ENCODE measurements at regions not wholly inside any gene's neighbourhood (a gene's known extent, or its start where the extent isn't known, plus 50 kb on each side); places are given as distances from the start of the nearest gene placed in this dataset.

DNA sequence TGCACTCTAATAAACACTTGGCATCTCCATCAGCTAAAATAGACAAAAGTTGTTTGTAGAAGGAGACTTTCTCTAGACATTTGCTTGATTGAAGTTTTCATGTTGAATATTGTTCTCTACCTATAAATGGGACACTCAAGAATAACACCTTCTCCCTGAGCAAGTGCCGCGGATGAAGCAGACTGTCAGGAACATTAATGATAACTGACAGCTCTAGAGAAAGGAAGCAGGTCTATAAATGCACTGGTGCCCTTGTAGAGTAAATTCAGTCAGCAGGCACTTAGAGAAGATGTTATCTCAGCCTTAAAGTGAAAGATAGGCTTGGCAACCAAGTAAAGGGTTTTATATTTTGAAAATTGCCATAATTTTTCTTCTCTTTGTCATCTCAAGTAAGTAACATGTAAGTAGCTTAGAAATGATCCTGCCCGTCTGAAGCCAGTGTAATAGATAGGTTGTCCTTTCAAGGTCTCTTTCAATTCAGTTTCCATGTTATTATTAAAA lies 224.6 kb downstream of the ARL6IP6 start:
- Histone ChIP-seq H3K4ac (ENCODE audit: low read depth in 1 of 2, low read length in 2 of 2) (no peak overlapping the region), H2BK5ac (ENCODE audit: low read depth, low read length, poor library complexity, severe bottlenecking) (no peak overlapping the region), H3K23ac (ENCODE audit: low read length in 2 of 2) (no peak overlapping the region), H3K27me3 (ENCODE audit: control insufficient read depth in 1 of 2, insufficient read depth in 1 of 2, low read length in 2 of 2) (no peaks in the 10 kb centered on the region), H2BK120ac (ENCODE audit: low read depth, low read length) (no peak overlapping the region), H3K14ac (ENCODE audit: low read length in 2 of 2) (no peak overlapping the region), H3K4me1 (ENCODE audit: control insufficient read depth, insufficient read depth, low read depth, low read length) (no peaks in the 10 kb centered on the region), H2AK5ac (ENCODE audit: low read length, severe bottlenecking) (no peak overlapping the region), H3K36me3 (ENCODE audit: control insufficient read depth in 1 of 2, insufficient read depth in 2 of 2, low read depth in 1 of 2, low read length in 2 of 2) (no peaks in the 10 kb centered on the region), H2BK15ac (ENCODE audit: low read depth, poor library complexity, severe bottlenecking) (no peak overlapping the region), H3K4me3 (ENCODE audit: insufficient read depth in 1 of 2, low read depth in 1 of 2, low read length in 2 of 2) (no peak overlapping the region), H3K4me2 (ENCODE audit: low read length, poor library complexity, severe bottlenecking) (no peak overlapping the region), H3K9me3 (ENCODE audit: control insufficient read depth, low read length) (peaks cover 6% of the 10 kb centered on the region), H3K27ac (ENCODE audit: low read length, poor library complexity, severe bottlenecking) (no peak overlapping the region), H3K18ac (ENCODE audit: low read depth in 1 of 2, low read length in 2 of 2) (no peak overlapping the region), H3K79me1 (replicated peaks; ENCODE audit: low read length, poor library complexity, severe bottlenecking) (no peaks in the 10 kb centered on the region), H4K8ac (ENCODE audit: low read length) (no peak overlapping the region), H2BK12ac (ENCODE audit: low read length in 2 of 2) (no peak overlapping the region), H2AFZ (ENCODE audit: low read depth, low read length) (no peak overlapping the region), H4K91ac (ENCODE audit: low read length) (no peak overlapping the region), H3K9ac (ENCODE audit: low read length) (no peak overlapping the region)
- no peak for DNase-seq
- 79% methylated on average over 2 of the region's 3 CpGs for WGBS

DNA sequence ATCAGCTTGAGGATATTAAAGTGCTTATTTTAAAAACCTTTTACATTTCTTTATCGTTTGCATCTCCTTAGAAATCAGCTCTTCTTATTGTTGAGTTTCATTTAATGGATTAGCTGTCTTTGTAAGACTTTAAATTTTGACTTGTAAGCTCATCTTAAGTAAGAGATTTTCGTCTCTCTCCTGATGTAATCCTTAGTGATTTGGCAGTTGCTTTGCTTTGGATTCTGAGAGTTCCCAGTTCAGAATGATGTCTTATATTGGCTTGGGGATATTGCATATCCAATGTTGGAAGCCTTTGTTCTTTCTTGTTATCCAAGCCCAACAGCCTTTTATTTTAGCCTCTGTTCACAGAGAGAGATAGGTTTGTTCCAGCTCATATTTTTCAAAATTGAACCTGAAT lies 212.1 kb downstream of the ARL6IP6 start:
- H3K9ac ChIP-seq (ENCODE audit: low read length): no peak overlapping the region
- H2BK5ac ChIP-seq (ENCODE audit: low read depth, low read length, poor library complexity, severe bottlenecking): no peak overlapping the region
- H4K8ac ChIP-seq (ENCODE audit: low read length): no peak overlapping the region
- no peak overlapping the region for H3K18ac ChIP-seq (ENCODE audit: low read depth in 1 of 2, low read length in 2 of 2)
- H3K4me1 ChIP-seq (ENCODE audit: control insufficient read depth, insufficient read depth, low read depth, low read length): no peaks in the 10 kb centered on the region
- no peaks in the 10 kb centered on the region for H3K36me3 ChIP-seq (ENCODE audit: control insufficient read depth in 1 of 2, insufficient read depth in 2 of 2, low read depth in 1 of 2, low read length in 2 of 2)
- H3K14ac ChIP-seq (ENCODE audit: low read length in 2 of 2): no peak overlapping the region
- no peak overlapping the region for H3K4ac ChIP-seq (ENCODE audit: low read depth in 1 of 2, low read length in 2 of 2)
- WGBS: 76% methylated on average over 1 of the region's 2 CpGs
- H2BK15ac ChIP-seq (ENCODE audit: low read depth, poor library complexity, severe bottlenecking): no peak overlapping the region
- no peak for DNase-seq
- H2BK120ac ChIP-seq (ENCODE audit: low read depth, low read length): no peak overlapping the region
- no peak overlapping the region for H2AFZ ChIP-seq (ENCODE audit: low read depth, low read length)
- H3K27ac ChIP-seq (ENCODE audit: low read length, poor library complexity, severe bottlenecking): no peak overlapping the region
- H3K4me3 ChIP-seq (ENCODE audit: insufficient read depth in 1 of 2, low read depth in 1 of 2, low read length in 2 of 2): no peak overlapping the region
- no peak overlapping the region for H4K91ac ChIP-seq (ENCODE audit: low read length)
- H3K79me1 ChIP-seq (replicated peaks; ENCODE audit: low read length, poor library complexity, severe bottlenecking): no peaks in the 10 kb centered on the region
- H2AK5ac ChIP-seq (ENCODE audit: low read length, severe bottlenecking): no peak overlapping the region
- H3K4me2 ChIP-seq (ENCODE audit: low read length, poor library complexity, severe bottlenecking): no peak overlapping the region
- no peaks in the 10 kb centered on the region for H3K27me3 ChIP-seq (ENCODE audit: control insufficient read depth in 1 of 2, insufficient read depth in 1 of 2, low read length in 2 of 2)
- H3K23ac ChIP-seq (ENCODE audit: low read length in 2 of 2): no peak overlapping the region
- H2BK12ac ChIP-seq (ENCODE audit: low read length in 2 of 2): no peak overlapping the region
- H3K9me3 ChIP-seq (ENCODE audit: control insufficient read depth, low read length): no peaks in the 10 kb centered on the region

DNA sequence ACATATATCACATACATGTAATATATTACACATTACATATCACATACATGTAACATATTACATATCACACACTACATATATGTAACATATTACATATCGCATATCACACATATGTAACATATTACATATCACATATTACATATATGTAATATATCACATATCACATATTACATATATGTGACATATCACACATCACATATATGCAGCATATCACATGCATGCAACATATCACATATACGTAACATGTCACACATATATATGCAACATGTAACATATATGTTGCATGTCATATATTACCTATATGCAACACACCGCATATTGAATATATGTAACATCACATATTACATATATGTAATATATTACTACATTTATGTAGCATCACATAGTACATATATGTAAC lies 211.2 kb downstream of the ARL6IP6 start:
- Histone ChIP-seq H3K23ac (ENCODE audit: low read length in 2 of 2) (no peak overlapping the region), H2AFZ (ENCODE audit: low read depth, low read length) (no peak overlapping the region), H3K4me2 (ENCODE audit: low read length, poor library complexity, severe bottlenecking) (no peak overlapping the region), H2BK5ac (ENCODE audit: low read depth, low read length, poor library complexity, severe bottlenecking) (no peak overlapping the region), H3K36me3 (ENCODE audit: control insufficient read depth in 1 of 2, insufficient read depth in 2 of 2, low read depth in 1 of 2, low read length in 2 of 2) (no peaks in the 10 kb centered on the region), H3K27ac (ENCODE audit: low read length, poor library complexity, severe bottlenecking) (no peak overlapping the region), H2BK12ac (ENCODE audit: low read length in 2 of 2) (no peak overlapping the region), H3K27me3 (ENCODE audit: control insufficient read depth in 1 of 2, insufficient read depth in 1 of 2, low read length in 2 of 2) (no peaks in the 10 kb centered on the region), H3K4me1 (ENCODE audit: control insufficient read depth, insufficient read depth, low read depth, low read length) (no peaks in the 10 kb centered on the region), H4K91ac (ENCODE audit: low read length) (no peak overlapping the region), H2BK120ac (ENCODE audit: low read depth, low read length) (no peak overlapping the region), H3K4ac (ENCODE audit: low read depth in 1 of 2, low read length in 2 of 2) (no peak overlapping the region), H2BK15ac (ENCODE audit: low read depth, poor library complexity, severe bottlenecking) (no peak overlapping the region), H3K14ac (ENCODE audit: low read length in 2 of 2) (no peak overlapping the region), H3K79me1 (replicated peaks; ENCODE audit: low read length, poor library complexity, severe bottlenecking) (no peaks in the 10 kb centered on the region), H2AK5ac (ENCODE audit: low read length, severe bottlenecking) (no peak overlapping the region), H4K8ac (ENCODE audit: low read length) (no peak overlapping the region), H3K9ac (ENCODE audit: low read length) (no peak overlapping the region), H3K9me3 (ENCODE audit: control insufficient read depth, low read length) (no peaks in the 10 kb centered on the region), H3K4me3 (ENCODE audit: insufficient read depth in 1 of 2, low read depth in 1 of 2, low read length in 2 of 2) (no peak overlapping the region), H3K18ac (ENCODE audit: low read depth in 1 of 2, low read length in 2 of 2) (no peak overlapping the region)
- no peak for DNase-seq
- WGBS: 97% methylated on average over 2 of the region's 3 CpGs

DNA sequence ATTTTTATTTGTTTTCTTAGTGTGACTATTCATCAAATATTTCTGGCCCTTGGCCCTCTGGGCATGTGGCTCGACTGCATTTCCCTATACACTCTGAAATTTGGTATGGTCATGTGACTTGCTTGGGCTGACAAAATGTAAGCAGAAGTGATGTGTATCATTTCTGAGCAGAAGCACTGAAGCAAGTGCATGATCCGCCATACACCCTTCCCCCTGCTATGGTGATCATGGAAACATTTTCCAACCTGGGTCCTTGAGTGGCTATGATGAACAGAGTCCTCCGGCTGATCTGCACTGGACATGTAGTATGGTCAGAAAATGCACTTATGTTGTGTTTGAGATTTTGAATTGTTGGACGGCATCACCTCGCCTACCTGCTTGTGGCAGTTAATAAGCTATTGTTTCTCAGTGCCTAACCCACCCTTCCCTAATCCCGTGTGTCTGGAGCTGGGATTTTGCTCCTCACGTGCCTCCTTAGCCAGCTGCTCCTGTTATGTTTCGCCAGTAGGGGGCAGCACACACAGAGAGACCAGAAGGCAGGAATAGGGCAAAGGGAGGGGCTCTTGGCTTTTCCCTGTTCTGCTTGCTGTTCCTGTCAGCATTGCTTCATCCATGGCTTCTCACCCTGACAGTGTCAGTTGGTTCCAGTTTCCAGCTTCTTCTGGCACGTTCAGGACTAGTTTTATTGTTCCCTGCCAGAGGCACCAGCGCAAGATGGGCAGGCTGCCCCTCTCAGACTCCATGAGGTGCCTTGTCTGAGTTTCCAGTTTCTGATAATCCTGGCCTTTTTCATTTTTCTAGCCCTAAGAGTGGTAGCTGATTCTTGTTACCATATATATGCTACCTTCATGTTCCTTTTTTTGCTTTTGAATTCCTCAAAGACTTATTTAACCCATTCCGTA lies 207.4 kb downstream of the ARL6IP6 start:
- H2BK12ac ChIP-seq (ENCODE audit: low read length in 2 of 2): no peak overlapping the region
- H3K14ac ChIP-seq (ENCODE audit: low read length in 2 of 2): no peak overlapping the region
- no peak overlapping the region for H3K4ac ChIP-seq (ENCODE audit: low read depth in 1 of 2, low read length in 2 of 2)
- no peak overlapping the region for H3K18ac ChIP-seq (ENCODE audit: low read depth in 1 of 2, low read length in 2 of 2)
- peaks cover 0 to 4% of the 10 kb centered on the region in 2 experiments for H3K27me3 ChIP-seq (ENCODE audit: control insufficient read depth in 1 of 2, insufficient read depth in 1 of 2, low read length in 2 of 2)
- H4K8ac ChIP-seq (ENCODE audit: low read length): no peak overlapping the region
- H3K4me3 ChIP-seq (ENCODE audit: insufficient read depth in 1 of 2, low read depth in 1 of 2, low read length in 2 of 2): no peak overlapping the region
- H2BK15ac ChIP-seq (ENCODE audit: low read depth, poor library complexity, severe bottlenecking): no peak overlapping the region
- H3K79me1 ChIP-seq (replicated peaks; ENCODE audit: low read length, poor library complexity, severe bottlenecking): no peaks in the 10 kb centered on the region
- DNase-seq: peak; percentile 48
- H3K4me1 ChIP-seq (ENCODE audit: control insufficient read depth, insufficient read depth, low read depth, low read length): no peaks in the 10 kb centered on the region
- WGBS: 32% methylated on average over 8 of the region's 11 CpGs
- H3K27ac ChIP-seq (ENCODE audit: low read length, poor library complexity, severe bottlenecking): no peak overlapping the region
- H2BK120ac ChIP-seq (ENCODE audit: low read depth, low read length): no peak overlapping the region
- no peaks in the 10 kb centered on the region for H3K9me3 ChIP-seq (ENCODE audit: control insufficient read depth, low read length)
- no peak overlapping the region for H3K4me2 ChIP-seq (ENCODE audit: low read length, poor library complexity, severe bottlenecking)
- no peak overlapping the region for H4K91ac ChIP-seq (ENCODE audit: low read length)
- no peak overlapping the region for H3K23ac ChIP-seq (ENCODE audit: low read length in 2 of 2)
- H2AFZ ChIP-seq (ENCODE audit: low read depth, low read length): no peak overlapping the region
- no peaks in the 10 kb centered on the region for H3K36me3 ChIP-seq (ENCODE audit: control insufficient read depth in 1 of 2, insufficient read depth in 2 of 2, low read depth in 1 of 2, low read length in 2 of 2)
- H2BK5ac ChIP-seq (ENCODE audit: low read depth, low read length, poor library complexity, severe bottlenecking): no peak overlapping the region
- H3K9ac ChIP-seq (ENCODE audit: low read length): no peak overlapping the region
- H2AK5ac ChIP-seq (ENCODE audit: low read length, severe bottlenecking): no peak overlapping the region

All from mesenchymal stem cell (in vitro differentiated cells and primary cell).